DMS114 treated with DMSO at 0.1 percent for 48 hours (cell line): ENCODE measurements at regions not wholly inside any gene's neighbourhood (a gene's known extent, or its start where the extent isn't known, plus 50 kb on each side); places are given as distances from the start of the nearest gene placed in this dataset.

Experiments used
- DNase-seq: peaks from one replicate; lab custom pipeline; 2025; ENCODE audit not compliant: unreplicated experiment; lab: John Stamatoyannopoulos, UW

- no peak for DNase-seq
Measured at GRCh38 chr7:89887489-89887888, 266.8 kb upstream of the STEAP1 start.

- no peak for DNase-seq
Measured at GRCh38 chr7:89908736-89909135, 245.5 kb upstream of the STEAP1 start.

- no peak for DNase-seq
Measured at GRCh38 chr7:89914711-89915110, 239.6 kb upstream of the STEAP1 start.

- DNase-seq: no peak
Measured at GRCh38 chr7:89926194-89926593, 228.1 kb upstream of the STEAP1 start.

GRCh38 chr7:89926701-89927100 is 227.6 kb upstream of the STEAP1 start:
- no peak for DNase-seq

DNA sequence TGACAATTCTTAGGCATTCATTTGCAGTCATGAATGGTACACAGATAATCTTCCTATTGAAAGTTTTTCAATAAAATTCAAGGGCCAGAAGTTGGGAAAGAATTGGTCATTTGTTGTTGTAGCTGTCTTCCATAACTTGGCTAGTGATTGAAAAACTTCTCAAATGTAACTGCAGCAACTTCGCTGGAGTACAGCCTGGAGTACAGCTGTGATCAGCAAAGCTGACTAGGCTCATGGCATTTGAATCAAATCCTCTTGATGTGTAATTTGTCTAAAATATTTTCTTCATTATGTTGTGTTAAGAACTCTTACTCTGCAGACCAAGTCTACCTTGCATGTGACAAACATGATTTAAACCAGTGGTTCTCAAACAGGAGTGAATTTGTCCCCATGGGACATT is 226.5 kb upstream of the STEAP1 start:
- no peak for DNase-seq

DNA sequence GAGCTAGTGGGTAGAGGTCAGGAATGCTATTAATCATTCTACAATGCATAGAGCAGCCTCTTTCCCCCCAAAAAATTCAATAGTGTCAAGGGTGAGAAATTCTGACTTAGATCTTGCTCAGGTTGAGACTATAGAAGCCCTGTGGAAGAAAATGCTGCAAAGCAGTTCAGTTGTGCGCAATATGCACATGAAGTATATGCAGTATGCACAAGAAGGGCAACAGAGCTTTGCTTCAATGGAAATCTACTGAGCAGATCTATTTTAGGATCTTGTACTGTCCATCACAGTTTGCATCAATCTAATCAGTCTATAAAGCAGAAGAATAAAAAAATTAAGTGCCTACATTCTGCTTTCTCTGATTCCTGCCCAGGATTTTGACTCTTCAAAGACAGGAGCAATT is 225.8 kb upstream of the STEAP1 start:
- no peak for DNase-seq

DNA sequence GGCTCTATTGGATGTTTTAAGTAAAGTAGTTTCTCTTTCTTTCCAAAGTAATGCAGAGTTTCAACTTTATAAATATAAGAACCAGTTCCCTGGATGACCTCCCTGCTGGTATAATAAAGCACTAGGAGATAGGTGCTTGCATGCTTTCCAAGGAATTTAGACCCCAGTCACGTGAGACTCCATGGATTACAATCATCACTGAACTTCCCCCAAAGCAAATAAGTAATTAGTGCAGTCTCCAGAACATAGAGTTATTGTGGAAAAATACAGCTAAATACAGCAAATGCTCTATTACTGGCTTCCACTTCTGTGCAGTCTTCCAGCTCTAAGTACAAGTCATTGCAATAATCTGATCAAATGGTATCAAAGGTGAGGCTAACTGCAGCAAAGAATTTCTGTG is 220.2 kb upstream of the STEAP1 start:
- DNase-seq: no peak

DNA sequence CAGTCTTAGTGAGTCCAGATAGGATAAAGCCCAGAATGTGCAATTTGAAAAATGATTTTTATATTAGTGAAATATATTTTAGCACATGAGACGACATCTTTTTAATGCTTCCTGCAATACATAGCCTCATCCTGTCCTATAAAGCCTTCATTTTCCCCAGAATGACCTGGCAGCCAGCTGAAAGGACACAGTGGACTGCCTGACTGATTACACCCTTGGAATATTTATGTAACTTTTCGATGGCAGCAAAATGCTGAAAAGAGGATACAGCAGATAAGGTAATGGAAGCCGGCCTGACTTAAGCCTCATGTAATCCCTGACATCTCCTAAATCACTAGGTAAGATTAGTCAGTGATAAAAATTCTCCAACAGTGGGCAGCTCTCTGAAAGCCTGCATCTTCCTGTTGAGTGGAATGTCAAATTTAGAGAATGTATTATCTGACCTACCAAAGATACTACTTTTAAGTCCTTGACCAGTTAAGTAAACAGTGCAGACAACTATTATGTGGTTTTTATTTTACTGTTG is 210.7 kb upstream of the STEAP1 start:
- DNase-seq: no peak

DNA sequence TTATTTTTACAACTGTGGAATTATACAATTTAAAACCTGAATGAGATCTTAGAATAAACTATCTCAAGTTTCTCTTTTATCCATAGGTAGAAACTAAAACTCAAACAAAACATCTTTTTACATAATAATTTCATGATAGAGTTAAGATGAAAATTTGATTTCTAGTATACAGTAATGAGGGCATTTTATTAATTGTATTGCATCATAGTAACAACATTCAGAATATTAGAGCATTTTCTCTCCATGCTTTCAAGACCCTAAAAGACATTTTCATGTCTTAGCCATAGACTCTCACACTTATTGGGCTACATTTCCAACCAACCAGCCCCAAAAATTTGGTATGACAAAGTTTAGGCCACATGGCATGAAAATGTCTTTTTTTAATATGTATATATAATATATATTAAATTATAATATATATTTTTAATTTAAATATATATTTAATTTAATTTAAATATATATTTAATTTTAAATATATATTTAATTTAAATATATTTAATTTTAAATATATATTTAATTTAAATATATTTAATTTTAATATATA is 195.7 kb upstream of the STEAP1 start:
- DNase-seq: no peak

DNA sequence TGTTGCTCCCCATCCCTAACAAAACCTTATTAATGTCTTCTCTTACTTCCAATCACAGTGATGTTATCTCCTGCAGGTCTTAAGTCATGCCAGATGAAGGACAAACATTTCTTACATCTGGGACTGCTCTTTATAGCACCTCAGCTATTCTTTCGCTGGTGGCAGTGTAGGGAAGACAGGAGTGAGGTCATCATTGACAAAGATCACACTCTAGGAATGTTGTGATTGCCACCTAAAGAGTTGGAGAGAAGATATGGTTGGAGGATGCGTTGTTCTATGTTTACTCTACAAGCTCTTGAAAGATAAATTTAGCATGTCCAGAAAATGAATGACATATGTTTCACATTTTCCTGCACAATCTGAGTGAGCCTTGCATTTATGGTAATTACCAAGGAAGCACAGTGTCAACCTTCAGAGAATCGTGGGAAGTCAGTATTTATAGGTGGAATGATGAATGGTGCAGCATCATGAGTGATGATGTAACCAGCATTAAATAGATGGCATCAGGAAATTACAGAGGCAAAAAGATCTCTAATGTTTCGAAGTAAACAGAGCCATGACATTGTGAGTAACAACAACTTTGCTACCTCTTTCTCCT is 188.1 kb upstream of the STEAP1 start:
- DNase-seq: no peak

- DNase-seq: no peak
Measured at GRCh38 chr7:89975577-89975976, 178.7 kb upstream of the STEAP1 start.

DNA sequence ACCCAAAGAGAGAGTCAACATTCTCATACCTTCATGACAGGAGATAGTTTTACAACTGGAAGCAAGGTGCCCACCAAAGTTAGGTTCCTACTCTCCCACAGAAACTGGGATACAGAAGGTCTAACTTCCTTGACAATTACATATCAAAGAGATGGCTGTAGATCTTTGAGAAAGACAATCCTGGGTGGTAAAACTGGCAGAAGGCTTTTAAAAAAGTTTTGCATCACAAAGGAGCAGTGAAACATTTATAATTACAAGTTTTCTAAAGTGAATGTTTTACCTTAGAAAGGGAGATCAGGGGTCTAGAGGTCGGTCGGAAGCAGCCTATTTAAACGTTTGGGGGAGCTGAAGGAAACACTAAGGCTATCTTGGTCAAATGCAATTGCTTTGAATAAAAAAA is 166.6 kb upstream of the STEAP1 start:
- no peak for DNase-seq

DNA sequence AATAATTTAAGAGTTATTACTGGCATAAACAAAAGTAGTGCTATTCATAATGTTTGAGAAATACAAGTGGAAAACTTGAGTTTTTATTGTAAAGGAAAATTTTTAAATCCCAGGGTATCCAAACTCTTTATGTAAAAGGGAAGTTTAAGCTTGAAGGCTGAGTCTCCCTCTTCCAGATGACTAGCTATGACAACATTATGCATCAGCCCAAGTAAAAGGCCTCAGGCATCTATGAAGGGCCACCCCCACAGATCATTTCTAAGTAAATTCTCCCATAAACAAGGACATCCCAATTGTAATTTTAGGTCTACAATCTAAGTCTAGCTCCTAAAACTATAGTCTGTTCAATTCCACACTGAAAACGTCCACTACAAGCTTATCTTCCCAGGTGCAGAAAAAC is 166.2 kb upstream of the STEAP1 start:
- no peak for DNase-seq

DNA sequence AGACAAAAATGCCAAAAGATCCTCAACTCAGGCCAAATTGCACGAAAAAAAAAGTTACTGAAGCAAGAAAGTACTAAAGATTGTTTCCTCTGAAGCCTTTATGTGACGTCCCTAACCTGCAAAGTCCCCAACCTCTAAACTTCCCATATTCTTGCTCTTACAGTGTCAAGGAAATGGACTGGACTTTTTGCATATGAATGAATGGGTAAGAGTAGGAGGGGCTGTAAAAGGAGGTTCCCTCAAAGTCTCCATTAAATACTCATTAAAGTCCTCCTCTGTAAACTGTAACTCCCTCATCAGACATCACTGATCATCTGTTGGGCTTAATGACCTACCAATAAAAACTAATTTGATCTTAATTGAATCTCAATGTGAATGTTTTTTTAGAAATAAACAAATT is 164.8 kb upstream of the STEAP1 start:
- DNase-seq: no peak

DNA sequence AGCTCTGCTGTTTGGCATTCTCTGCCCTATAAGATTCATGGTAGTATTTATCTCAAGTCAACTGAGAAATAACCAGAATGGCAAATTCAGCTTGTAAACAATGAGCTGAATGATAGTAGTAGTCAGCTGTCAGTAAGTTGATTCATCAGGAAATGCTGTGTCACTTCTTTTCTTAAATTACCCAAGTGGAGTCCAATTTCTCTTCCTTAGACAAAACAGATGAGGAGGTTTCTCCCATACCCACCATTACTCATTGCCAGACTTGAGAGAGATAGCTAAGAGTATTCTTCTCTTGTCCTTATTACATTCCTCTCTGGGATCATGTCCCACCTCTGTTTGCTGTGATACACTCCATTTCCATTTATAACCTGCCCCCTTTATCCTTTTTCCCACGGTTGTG is 159.8 kb upstream of the STEAP1 start:
- DNase-seq: no peak

DNA sequence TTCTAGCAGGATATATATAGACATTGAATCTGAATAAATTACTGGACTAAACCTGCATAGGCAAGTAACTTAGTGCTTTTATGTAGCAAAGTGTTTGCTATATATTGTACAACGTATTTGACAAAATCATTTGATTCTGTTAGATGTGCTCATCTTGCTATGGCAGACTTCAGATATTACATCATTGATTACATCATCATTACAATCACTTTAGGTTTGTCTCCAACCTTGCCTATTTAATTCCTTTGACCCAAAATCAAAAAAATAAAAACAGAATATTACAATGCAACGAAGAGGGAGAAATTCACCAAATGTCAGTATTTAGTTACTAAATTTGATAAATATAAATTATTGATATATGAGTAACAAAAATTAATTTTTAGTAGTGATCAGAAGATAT is 155.7 kb upstream of the STEAP1 start:
- DNase-seq: no peak

- DNase-seq: no peak
Measured at GRCh38 chr7:90005836-90006235, 148.4 kb upstream of the STEAP1 start.

- DNase-seq: no peak
Measured at GRCh38 chr7:90007001-90007654, 147.1 kb upstream of the STEAP1 start.

DNA sequence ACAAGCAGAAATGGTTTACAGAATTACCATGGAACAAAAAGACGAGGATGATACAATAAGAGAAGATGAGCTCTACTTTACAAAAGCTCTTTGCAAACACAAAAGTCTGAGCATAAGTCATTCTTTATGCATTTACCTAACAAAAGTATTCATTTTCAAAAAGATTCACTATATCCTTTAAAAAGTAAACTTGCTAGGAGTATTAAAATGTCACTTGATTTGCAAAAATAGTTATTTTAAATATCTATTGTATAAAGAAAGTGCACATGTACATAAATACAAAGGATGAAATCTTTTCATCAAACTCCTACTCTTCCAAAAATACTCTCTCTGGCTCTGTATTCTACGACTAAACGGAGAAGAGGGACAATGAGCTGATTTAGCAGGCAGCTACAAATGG is 146.4 kb upstream of the STEAP1 start:
- DNase-seq: no peak

GRCh38 chr7:90022213-90022612 is 132.1 kb upstream of the STEAP1 start:
- no peak for DNase-seq

GRCh38 chr7:90025771-90026170 is 128.5 kb upstream of the STEAP1 start:
- DNase-seq: no peak

DNA sequence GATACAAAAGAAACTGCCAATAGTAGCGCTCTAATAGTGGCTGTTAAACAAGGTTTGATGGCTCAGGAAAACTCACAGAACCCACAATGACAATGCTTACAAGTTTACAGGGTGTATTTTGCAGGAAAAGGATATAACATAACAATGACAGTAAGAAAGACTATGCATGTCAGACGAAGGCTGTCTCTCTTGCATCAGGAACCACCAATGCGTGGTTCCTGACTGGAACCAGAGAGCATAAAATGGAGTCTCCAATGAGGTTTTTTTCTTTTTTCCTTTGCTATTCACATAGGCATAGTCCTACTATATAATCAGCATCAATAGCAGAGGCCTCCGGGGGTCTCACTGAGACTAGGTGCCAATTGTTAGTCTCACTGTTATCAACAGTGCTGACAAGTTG is 120.4 kb upstream of the STEAP1 start:
- no peak for DNase-seq
